ENCODE measurements at regions not wholly inside any gene's neighbourhood (a gene's known extent, or its start where the extent isn't known, plus 50 kb on each side); places are given as distances from the start of the nearest gene placed in this dataset.

GRCh38 chr11:19607656-19608360, 104.8 kb upstream of the NAV2 start:
- H3K23ac ChIP-seq (ENCODE audit: insufficient read length): no peak overlapping the region
- no peaks in the 10 kb centered on the region; a peak in 1 of 7 replicates for H3K4me1 ChIP-seq (replicated peaks in 1 of 4; ENCODE audit: control insufficient read depth in 3 of 4, insufficient read depth in 4 of 4, low read length in 3 of 4)
- peaks cover 3 to 4% of the 10 kb centered on the region in 2 experiments; a peak in 2 of 4 replicates for H3K9me3 ChIP-seq (ENCODE audit: insufficient read depth in 2 of 2, low read depth in 1 of 2, low read length in 1 of 2)
- H3K79me2 ChIP-seq (ENCODE audit: control insufficient read depth in 1 of 2, insufficient read depth in 2 of 2, low read length in 2 of 2): no peaks in the 10 kb centered on the region
- no peak overlapping the region for H3K4ac ChIP-seq (replicated peaks; ENCODE audit: insufficient read length, low read depth, low read length)
- DNase-seq (ENCODE audit: low read depth in 1 of 2, low spot score in 2 of 2) (no peak), FAIRE-seq (no peak)
- H3K18ac ChIP-seq (ENCODE audit: extremely low read depth, low read length): no peak overlapping the region
- H3K36me3 ChIP-seq (ENCODE audit: control insufficient read depth in 2 of 4, insufficient read depth in 4 of 4, low read length in 3 of 4): no peaks in the 10 kb centered on the region
- H4K91ac ChIP-seq (replicated peaks; ENCODE audit: insufficient read length, low read length): no peak overlapping the region
- no peak overlapping the region for H2AK5ac ChIP-seq (ENCODE audit: low read depth, low read length)
- H2BK120ac ChIP-seq (replicated peaks; ENCODE audit: low read depth, low read length): no peak overlapping the region
- no peak overlapping the region for H4K5ac ChIP-seq (ENCODE audit: insufficient read length, low read depth, low read length)
- H3K23me2 ChIP-seq (ENCODE audit: low read depth, low read length): peaks cover 3% of the 10 kb centered on the region; the same call in 1 of the 2 replicates
- no peak overlapping the region for H3K27ac ChIP-seq (ENCODE audit: low read depth, low read length)
- no peak overlapping the region for H3K56ac ChIP-seq (replicated peaks; ENCODE audit: insufficient read length, low read depth, low read length)
- POLR2A ChIA-PET (ENCODE audit: partially characterized antibody): interaction anchor here (0.8 kb wide), 1 partner anchor 11 kb away, joined by 3 read pairs; no protein-coding TSS in a partner anchor
- H4K8ac ChIP-seq (ENCODE audit: extremely low read depth, insufficient read depth, low read length): no peak overlapping the region
- no peak overlapping the region for H3K14ac ChIP-seq (ENCODE audit: insufficient read length)
- H2BK12ac ChIP-seq (ENCODE audit: low read depth, low read length): no peak overlapping the region
- no peaks in the 10 kb centered on the region for H3K79me1 ChIP-seq (ENCODE audit: low read depth, low read length)
- H2BK5ac ChIP-seq (ENCODE audit: low read depth, low read length): no peak overlapping the region
- 85% methylated on average over 5 of the region's 5 CpGs; no CpG with 5 or more reads in 1 of the 2 experiments for WGBS, 2 experiments (ENCODE audit: extremely low coverage in 1 of 2, insufficient coverage in 1 of 2, insufficient read length in 1 of 2, insufficient replicate concordance in 2 of 2, low coverage in 1 of 2, low lambda C conversion rate in 2 of 2, missing lambda C conversion rate in 1 of 2)
- H3K4me3 ChIP-seq (ENCODE audit: extremely low read depth in 1 of 4, insufficient read depth in 2 of 4, low read depth in 3 of 4, low read length in 4 of 4): no peak overlapping the region
- no peak overlapping the region for H2BK20ac ChIP-seq (ENCODE audit: low read length)
- no peak overlapping the region for H3K4me2 ChIP-seq (ENCODE audit: insufficient read depth in 1 of 2, low read depth in 2 of 2, low read length in 2 of 2)
- H2BK15ac ChIP-seq (ENCODE audit: low read length): no peak overlapping the region
- no peak overlapping the region for H3K9ac ChIP-seq (replicated peaks in 1 of 4; ENCODE audit: extremely low read depth in 1 of 4, low read depth in 3 of 4, low read length in 3 of 4)
- no peaks in the 10 kb centered on the region for H4K20me1 ChIP-seq (replicated peaks in 1 of 2; ENCODE audit: control insufficient read depth in 1 of 2, insufficient read depth in 2 of 2, low read length in 2 of 2)
- H2AFZ ChIP-seq (ENCODE audit: low read length): no peak overlapping the region
- H3K27me3 ChIP-seq (replicated peaks in 1 of 4; ENCODE audit: control insufficient read depth in 3 of 4, extremely low read depth in 1 of 4, insufficient read depth in 3 of 4, low read length in 3 of 4): no peaks in the 10 kb centered on the region
- CTCF ChIA-PET (ENCODE audit: partially characterized antibody): interaction anchor here (0.5 to 1.9 kb wide), 6 partner anchors 11 to 135 kb away, joined by 3 to 6 read pairs (median 4); no protein-coding TSS in a partner anchor
- TF ChIP-seq ATF3 (IDR thresholded peaks at IDR 0.05; ENCODE audit: insufficient read depth, low read depth, low read length) (no peak), EZH2 (IDR thresholded peaks at IDR 0.05; ENCODE audit: low read depth, low read length, severe bottlenecking) (no peak), HDAC6 (IDR thresholded peaks at IDR 0.05; ENCODE audit: low read depth, low read length) (no peak), TAF1 (IDR thresholded peaks at IDR 0.05; ENCODE audit: low read depth, low read length) (no peak), BRCA1 (IDR thresholded peaks at IDR 0.05; ENCODE audit: low read depth, low read length) (no peak), SP2 (IDR thresholded peaks at IDR 0.05; ENCODE audit: low read length) (no peak), BCL11A (IDR thresholded peaks at IDR 0.05; ENCODE audit: low read depth in 2 of 2, low read length in 2 of 2) (no peak), USF2 (IDR thresholded peaks at IDR 0.05; ENCODE audit: low read length) (no peak), BACH1 (IDR thresholded peaks at IDR 0.05; ENCODE audit: low read length) (no peak), RFX5 (IDR thresholded peaks at IDR 0.05; ENCODE audit: borderline replicate concordance, low read depth, low read length) (no peak), SIRT6 (IDR thresholded peaks at IDR 0.05; ENCODE audit: low read length) (no peak), MAFK (IDR thresholded peaks at IDR 0.05; ENCODE audit: low read depth, low read length) (no peak), CREB1 (IDR thresholded peaks at IDR 0.05) (no peak)
